Spleen (tissue), 11 donors: ENCODE measurements at regions not wholly inside any gene's neighbourhood (a gene's known extent, or its start where the extent isn't known, plus 50 kb on each side); places are given as distances from the start of the nearest gene placed in this dataset.

Source experiments
- DNase-seq: peaks from one replicate; pipeline ENCODE4 v3.0.0-alpha.2; 2020
- H3K27ac ChIP-seq, 8 donors: fragments of 200-600 bp; sonication (generic) in 7 of 8; 1 replicate in 4 of 8; 2 replicates in 4 of 8; pipeline versions ENCODE4 v1.5.0 to v1.8.0; 2016 to 2021; ENCODE audit warnings: inconsistent platforms in 4 of 8, mild to moderate bottlenecking in 4 of 8, moderate library complexity in 1 of 8
- H3K27me3 ChIP-seq, 7 donors: fragments of 200-600 bp; sonication (generic) in 6 of 7; replicated peaks in 1 of 7; 1 replicate in 4 of 7; 2 replicates in 3 of 7; pipeline versions ENCODE4 v1.5.0 to v1.8.0; 2016 to 2021; ENCODE audit warnings: inconsistent platforms in 3 of 7, mild to moderate bottlenecking in 1 of 7
- H3K36me3 ChIP-seq, 6 donors: fragments of 200-600 bp; sonication (generic) in 5 of 6; 1 replicate in 4 of 6; 2 replicates in 2 of 6; pipeline versions ENCODE4 v1.5.0 to v1.8.0; 2016 to 2021; ENCODE audit warnings: inconsistent platforms in 2 of 6
- H3K4me1 ChIP-seq, 6 donors: fragments of 200-600 bp; sonication (generic) in 5 of 6; 1 replicate in 3 of 6; 2 replicates in 3 of 6; pipeline versions ENCODE4 v1.5.0 to v1.8.0; 2016 to 2021; ENCODE audit warnings: inconsistent platforms in 3 of 6
- H3K4me3 ChIP-seq, 8 donors: fragments of 200-600 bp; sonication (generic) in 7 of 8; 1 replicate in 4 of 8; 2 replicates in 4 of 8; pipeline versions ENCODE4 v1.5.0 to v1.8.0; 2016 to 2021; ENCODE audit warnings: inconsistent platforms in 4 of 8, mild to moderate bottlenecking in 4 of 8, moderate library complexity in 2 of 8
- H3K9me3 ChIP-seq, 8 donors: fragments of 200-600 bp; sonication (generic) in 7 of 8; 1 replicate in 4 of 8; 2 replicates in 4 of 8; pipeline versions ENCODE4 v1.5.0 to v1.8.0; 2016 to 2021; ENCODE audit warnings: inconsistent platforms in 4 of 8
- POLR2A ChIP-seq, 3 donors: fragments of 450-650 bp; IDR thresholded peaks; one replicate each; pipeline ENCODE4 v1.5.1; 2017; ENCODE audit warnings: antibody characterized with exemption in 3 of 3, mild to moderate bottlenecking in 1 of 3
- POLR2AphosphoS5 ChIP-seq, 3 donors: sonication (generic); formaldehyde crosslinking; IDR thresholded peaks; one replicate each; pipeline ENCODE4 v1.5.1; 2017; ENCODE audit warnings: antibody characterized with exemption in 3 of 3
- WGBS, 5 donors: extraction: QIAGEN DNeasy Blood & Tissue Kit in 3 of 5; methylation state at CpG; one replicate each; pipeline versions ENCODE4 v1.1.5 to v1.1.7; 2013 to 2018; 5-methylcytosine and 5-hydroxymethylcytosine counted together
- intact Hi-C: fragments of 100-400 bp; cut with DNase I; formaldehyde crosslinking; loops from one replicate; pipeline ENCODE4 v1.15.0; 2023; ENCODE audit warnings: low total_unique reads
- TF ChIP-seq, protein P1 (sequence below), 11 experiments: fragments of 200-600 bp in 7 of 11; fragments of 450-650 bp in 4 of 11; sonication (generic) in 4 of 11; IDR thresholded peaks in 8 of 11; conservative IDR thresholded peaks in 3 of 11; 1 replicate in 7 of 11; 2 replicates in 4 of 11; pipeline versions ENCODE4 v1.4.0 to v1.8.0; 2016 to 2021; ENCODE audit warnings: antibody characterized with exemption in 11 of 11, inconsistent platforms in 4 of 11, mild to moderate bottlenecking in 1 of 11
- donor health status: healthy with polysubstance abuse.
- donor health status: DM: no; HTN: no; CAD: no; lungs with moderate emphysema.
- donor health status: DM: no; HTN: no; CAD: no.
- donor health status: Bipolar disorder and iron deficiency.
- donor health status: healthy.
- donor health status: DM: no; HTN: no; CAD: no.
- donor health status: DM: yes; HTN: yes; CAD: no.

DNA sequence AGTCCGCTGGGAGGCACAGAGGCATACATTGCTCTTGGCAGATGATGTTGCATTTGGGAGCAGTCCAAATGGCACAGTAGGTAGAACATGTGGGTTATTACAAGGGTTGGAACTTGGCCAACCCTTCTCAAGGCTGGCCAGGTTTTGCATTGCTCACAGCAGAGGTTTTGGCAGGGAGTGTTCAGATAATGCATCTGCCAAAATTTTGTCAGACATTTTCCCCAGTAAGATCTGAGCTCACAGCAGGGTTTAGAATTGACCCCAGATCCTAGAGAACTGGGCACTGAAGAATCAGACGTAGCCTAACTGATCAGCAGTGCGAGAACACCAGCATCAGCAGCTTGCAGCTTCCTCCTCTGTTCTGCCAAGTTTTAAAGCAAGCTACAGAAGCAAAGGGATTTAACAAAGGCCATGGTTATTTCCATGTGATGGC lies 468.8 kb upstream of the KIF2B start:
- Histone ChIP-seq H3K4me1 (no peaks in the 10 kb centered on the region), H3K27me3 (no peaks in the 10 kb centered on the region), H3K36me3 (no peaks in the 10 kb centered on the region), H3K9me3 (peaks cover 0 to 15% (median under 1%) of the 10 kb centered on the region in 8 donors), H3K27ac (no peak overlapping the region), H3K4me3 (no peak overlapping the region)
- intact Hi-C loops = no loop called here
- TF ChIP-seq POLR2A (IDR thresholded peaks at IDR 0.05) (no peak), POLR2AphosphoS5 (IDR thresholded peaks at IDR 0.05) (no peak)
- TF ChIP-seq, protein P1, sequence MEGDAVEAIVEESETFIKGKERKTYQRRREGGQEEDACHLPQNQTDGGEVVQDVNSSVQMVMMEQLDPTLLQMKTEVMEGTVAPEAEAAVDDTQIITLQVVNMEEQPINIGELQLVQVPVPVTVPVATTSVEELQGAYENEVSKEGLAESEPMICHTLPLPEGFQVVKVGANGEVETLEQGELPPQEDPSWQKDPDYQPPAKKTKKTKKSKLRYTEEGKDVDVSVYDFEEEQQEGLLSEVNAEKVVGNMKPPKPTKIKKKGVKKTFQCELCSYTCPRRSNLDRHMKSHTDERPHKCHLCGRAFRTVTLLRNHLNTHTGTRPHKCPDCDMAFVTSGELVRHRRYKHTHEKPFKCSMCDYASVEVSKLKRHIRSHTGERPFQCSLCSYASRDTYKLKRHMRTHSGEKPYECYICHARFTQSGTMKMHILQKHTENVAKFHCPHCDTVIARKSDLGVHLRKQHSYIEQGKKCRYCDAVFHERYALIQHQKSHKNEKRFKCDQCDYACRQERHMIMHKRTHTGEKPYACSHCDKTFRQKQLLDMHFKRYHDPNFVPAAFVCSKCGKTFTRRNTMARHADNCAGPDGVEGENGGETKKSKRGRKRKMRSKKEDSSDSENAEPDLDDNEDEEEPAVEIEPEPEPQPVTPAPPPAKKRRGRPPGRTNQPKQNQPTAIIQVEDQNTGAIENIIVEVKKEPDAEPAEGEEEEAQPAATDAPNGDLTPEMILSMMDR (IDR thresholded peaks at IDR 0.05 in 8 of 11, conservative IDR thresholded peaks at IDR 0.05 in 3 of 11) = no peak
- DNase-seq = no peak
- WGBS, 5 donors = 71 to 89% (median 79%) methylated on average over 3 of the region's 3 CpGs

DNA sequence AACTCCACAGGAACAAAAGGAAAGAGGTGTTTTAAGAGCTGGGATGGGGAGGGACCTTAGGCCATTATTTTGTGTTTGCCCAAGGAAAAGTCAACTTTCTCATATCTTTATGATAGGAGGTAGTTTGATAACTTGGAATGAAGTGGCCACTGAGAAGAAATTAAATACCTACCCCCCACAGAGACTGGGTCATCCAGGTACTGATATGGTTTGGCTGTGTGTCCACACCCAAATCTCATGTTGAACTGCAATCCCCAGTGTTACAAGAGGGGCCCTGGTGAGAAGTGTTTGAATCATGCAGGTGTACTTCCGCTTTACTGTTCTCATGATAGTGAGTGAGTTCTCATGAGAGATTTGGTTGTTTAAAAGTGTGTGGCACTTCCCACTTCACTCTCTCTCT lies 477.9 kb upstream of the KIF2B start:
- H3K27ac ChIP-seq = no peak overlapping the region
- intact Hi-C loops = no loop called here
- no peaks in the 10 kb centered on the region for H3K36me3 ChIP-seq
- WGBS, 5 donors = 72 to 100% (median 91%) methylated on average over 1 of the region's 1 CpG
- no peak overlapping the region for H3K4me3 ChIP-seq
- no peak for TF ChIP-seq POLR2A (IDR thresholded peaks at IDR 0.05)
- TF ChIP-seq, protein P1 (IDR thresholded peaks at IDR 0.05 in 8 of 11, conservative IDR thresholded peaks at IDR 0.05 in 3 of 11) = no peak
- no peak for TF ChIP-seq POLR2AphosphoS5 (IDR thresholded peaks at IDR 0.05)
- peaks cover 0 to 34% (median 21%) of the 10 kb centered on the region in 8 donors for H3K9me3 ChIP-seq
- no peaks in the 10 kb centered on the region for H3K27me3 ChIP-seq
- H3K4me1 ChIP-seq = no peaks in the 10 kb centered on the region
- no peak for DNase-seq

DNA sequence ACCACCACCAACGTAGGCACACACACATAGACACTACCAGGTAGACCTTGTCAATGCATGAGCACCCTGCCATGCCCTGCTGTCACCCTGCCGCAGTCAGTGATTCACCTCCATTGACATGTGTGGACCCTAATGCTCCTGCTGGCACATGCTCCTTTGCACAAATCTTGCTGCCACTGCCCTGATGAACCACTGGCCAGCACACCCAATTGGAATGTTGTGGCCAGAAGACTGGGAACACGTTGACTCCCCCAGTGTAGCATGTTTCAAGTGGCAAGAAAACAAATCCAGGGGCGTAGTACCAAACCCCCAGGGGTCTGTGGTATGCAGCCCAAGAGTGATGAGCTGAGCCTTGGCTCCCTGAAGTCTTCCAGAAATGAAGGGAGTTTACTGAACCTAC lies 486.4 kb upstream of the KIF2B start:
- 50 to 68% (median 63%) methylated on average over 3 to 4 of the region's 4 CpGs for WGBS, 5 donors
- Histone ChIP-seq H3K4me3 (no peak overlapping the region), H3K27ac (no peak overlapping the region), H3K9me3 (peaks cover 0 to 46% (median 31%) of the 10 kb centered on the region in 8 donors), H3K27me3 (no peaks in the 10 kb centered on the region), H3K36me3 (no peaks in the 10 kb centered on the region), H3K4me1 (no peaks in the 10 kb centered on the region)
- peak; percentile 41 for DNase-seq
- TF ChIP-seq, protein P1 (IDR thresholded peaks at IDR 0.05 in 8 of 11, conservative IDR thresholded peaks at IDR 0.05 in 3 of 11) = no peak
- TF ChIP-seq POLR2AphosphoS5 (IDR thresholded peaks at IDR 0.05) (no peak), POLR2A (IDR thresholded peaks at IDR 0.05) (no peak)
- intact Hi-C loops = no loop called here

DNA sequence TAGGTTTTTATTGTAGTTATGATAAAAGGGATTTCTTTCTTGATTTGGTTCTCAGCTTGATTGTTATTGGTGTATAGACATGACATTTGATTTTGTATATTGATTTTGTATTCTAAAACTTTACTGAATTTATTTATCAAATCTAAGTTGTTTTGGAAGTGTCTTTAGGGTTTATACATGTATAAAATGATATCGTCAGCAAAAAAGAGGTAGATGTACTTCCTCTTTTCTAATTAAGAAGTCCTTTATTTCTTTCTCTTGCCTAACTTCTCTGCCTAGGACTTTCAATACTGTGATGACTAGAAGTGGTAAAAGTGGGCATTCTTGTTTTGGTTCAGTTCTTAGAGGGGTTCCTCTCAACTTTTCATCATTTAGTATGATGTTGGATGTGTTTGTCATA lies 487.3 kb upstream of the KIF2B start:
- TF ChIP-seq POLR2A (IDR thresholded peaks at IDR 0.05) (no peak), POLR2AphosphoS5 (IDR thresholded peaks at IDR 0.05) (no peak)
- intact Hi-C loops = no loop called here
- H3K4me3 ChIP-seq = no peak overlapping the region
- H3K36me3 ChIP-seq = no peaks in the 10 kb centered on the region
- no peak overlapping the region for H3K27ac ChIP-seq
- DNase-seq = no peak
- no peaks in the 10 kb centered on the region for H3K27me3 ChIP-seq
- 89 to 98% (median 93%) methylated on average over 1 of the region's 1 CpG for WGBS, 5 donors
- peaks cover 0 to 41% (median 23%) of the 10 kb centered on the region in 8 donors for H3K9me3 ChIP-seq
- H3K4me1 ChIP-seq = no peaks in the 10 kb centered on the region

DNA sequence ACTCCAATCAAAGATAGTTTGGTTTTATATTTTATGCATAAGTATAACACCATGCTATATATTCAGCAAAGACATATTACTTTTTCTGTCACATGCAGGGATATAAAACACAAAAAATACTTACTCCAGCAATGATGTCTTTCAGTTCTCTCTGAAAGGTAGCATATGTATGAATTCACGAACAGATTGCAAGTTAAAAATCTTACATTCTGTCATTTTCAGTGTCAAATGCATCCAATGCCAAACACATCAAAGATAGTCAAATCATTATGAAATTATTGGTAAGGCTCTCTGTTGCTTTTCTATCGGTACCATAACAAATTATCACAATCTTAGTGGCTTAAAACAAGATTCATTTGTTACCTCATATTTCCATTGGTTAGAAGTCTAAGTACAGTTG lies 492.0 kb upstream of the KIF2B start:
- Histone ChIP-seq H3K4me3 (no peak overlapping the region), H3K9me3 (peaks cover 0 to 4% (median 0%) of the 10 kb centered on the region in 8 donors), H3K4me1 (no peaks in the 10 kb centered on the region), H3K27ac (no peak overlapping the region), H3K36me3 (no peaks in the 10 kb centered on the region), H3K27me3 (no peaks in the 10 kb centered on the region)
- intact Hi-C loops = no loop called here
- DNase-seq = no peak
- WGBS, 5 donors = 80 to 87% (median 84%) methylated on average over 2 of the region's 2 CpGs
- no peak for TF ChIP-seq POLR2A (IDR thresholded peaks at IDR 0.05)
